ENCODE measurements at regions not wholly inside any gene's neighbourhood (a gene's known extent, or its start where the extent isn't known, plus 50 kb on each side); places are given as distances from the start of the nearest gene placed in this dataset.

GRCh38 chr12:48276621-48277020 is 73.5 kb upstream of the OR10AD1 start (continued):
- TF ChIP-seq TRIM28 (IDR thresholded peaks at IDR 0.05) (peak; percentile 75; the same call in 1 of the 2 replicates), TRIM24 (IDR thresholded peaks at IDR 0.05) (0 out of 4 replicates have a peak, but pooled peaks of 1 of the 2 experiments have one; percentile 21)

- no TSS peak for BruUV-seq (replicated peaks)
- H3K4me2 ChIP-seq (ENCODE audit: insufficient read depth, low read length) = no peak overlapping the region
- WGBS (ENCODE audit: insufficient coverage, low coverage, missing lambda C conversion rate) = 36% methylated on average over 1 of the region's 1 CpG
- no peak for TF ChIP-seq ZNF586 (CRISPR knock-in tag; conservative IDR thresholded peaks at IDR 0.05)
- TF ChIP-seq RBM15 (IDR thresholded peaks at IDR 0.05; ENCODE audit: insufficient read depth, low read length) = no peak
- no peak for TF ChIP-seq SMAD1 (IDR thresholded peaks at IDR 0.05; ENCODE audit: low read depth, low read length, partially characterized antibody)
- TF ChIP-seq ZNF79 (CRISPR knock-in tag; IDR thresholded peaks at IDR 0.05; ENCODE audit: low read depth) = no peak
- no peak for TF ChIP-seq MAFF (IDR thresholded peaks at IDR 0.05; ENCODE audit: low read length)
- no peak for TF ChIP-seq XRCC3 (IDR thresholded peaks at IDR 0.05)
- TF ChIP-seq ETV1 (tag; conservative IDR thresholded peaks at IDR 0.05; ENCODE audit: low read depth) = no peak
- TF ChIP-seq PATZ1 (CRISPR knock-in tag; IDR thresholded peaks at IDR 0.05; ENCODE audit: borderline replicate concordance) = no peak
- no peak for TF ChIP-seq MTF1 (CRISPR knock-in tag; IDR thresholded peaks at IDR 0.05; ENCODE audit: borderline replicate concordance)
- TF ChIP-seq ZNF280B (CRISPR knock-in tag; IDR thresholded peaks at IDR 0.05) = no peak
- no peak for TF ChIP-seq ARID2 (IDR thresholded peaks at IDR 0.05)
- no peak for TF ChIP-seq E2F6 (IDR thresholded peaks at IDR 0.05; ENCODE audit: borderline replicate concordance in 1 of 2, extremely low read depth in 1 of 2, insufficient read depth in 1 of 2, insufficient read length in 1 of 2, low read depth in 1 of 2, low read length in 1 of 2, poor library complexity in 1 of 2, severe bottlenecking in 1 of 2)
Observed at GRCh38 chr12:48266826-48267225, 63.7 kb upstream of the OR10AD1 start.

More at GRCh38 chr12:48266826-48267225, 63.7 kb upstream of the OR10AD1 start:
- no peaks in the 10 kb centered on the region for H3K9me1 ChIP-seq (ENCODE audit: control insufficient read depth, insufficient read depth, low read length)
- no peaks in the 10 kb centered on the region for H4K20me1 ChIP-seq (replicated peaks; ENCODE audit: control insufficient read depth, insufficient read depth, low read length)
- POLR2A ChIA-PET = no interaction called here
- H3K27ac ChIP-seq (ENCODE audit: extremely low read depth, low read depth, low read length) = no peak overlapping the region
- H3K9me3 ChIP-seq (replicated peaks; ENCODE audit: control insufficient read depth, insufficient read depth, low read depth, low read length) = no peaks in the 10 kb centered on the region
- intact Hi-C loops (cut with micrococcal nuclease) (no loop called here), in situ Hi-C loops (cut with MboI) (no loop called here)
- H3K79me2 ChIP-seq (ENCODE audit: control insufficient read depth, insufficient read depth, low read length) = no peaks in the 10 kb centered on the region
- DNase-seq (ENCODE audit: extremely low read depth in 1 of 4, low spot score in 3 of 4) (no peak), FAIRE-seq (no peak), ATAC-seq (no peak)
- CTCF ChIA-PET (ENCODE audit: low intra/inter-chr PET ratio) = no interaction called here
- no peak overlapping the region for H2AFZ ChIP-seq (ENCODE audit: low read depth, low read length)
- H3K27me3 ChIP-seq (ENCODE audit: control insufficient read depth in 2 of 2, insufficient read depth in 2 of 2, low read length in 2 of 2) = no peaks in the 10 kb centered on the region
- H3K4me1 ChIP-seq (replicated peaks in 1 of 2; ENCODE audit: control insufficient read depth in 2 of 2, insufficient read depth in 2 of 2, low read length in 2 of 2) = no peaks in the 10 kb centered on the region
- no peak overlapping the region for H3K4me3 ChIP-seq
- H3K9ac ChIP-seq (ENCODE audit: insufficient read depth in 1 of 2, low read depth in 2 of 2, low read length in 2 of 2) = no peak overlapping the region
- no peaks in the 10 kb centered on the region for H3K36me3 ChIP-seq (ENCODE audit: control insufficient read depth, insufficient read depth, low read length)
